OCI-LY3 (cell line): ENCODE measurements at regions not wholly inside any gene's neighbourhood (a gene's known extent, or its start where the extent isn't known, plus 50 kb on each side); places are given as distances from the start of the nearest gene placed in this dataset.

ENCODE experiments used
- H2AFZ ChIP-seq: fragments of 200-600, 300-600 bp; shearing (Covaris generic); 2 replicates; pipeline ENCODE4 v1.6.0; 2014; ENCODE audit warnings: antibody characterized with exemption, low read depth, low read length
- H3K27ac ChIP-seq: fragments of 200-600, 300-600 bp; sonication (generic); 2 replicates; pipeline ENCODE4 v1.5.1; 2014; ENCODE audit warnings: mild to moderate bottlenecking, low read length, moderate library complexity, mixed read lengths
- H3K27me3 ChIP-seq: fragments of 200-600, 300-600 bp; sonication (generic); 2 replicates; pipeline ENCODE4 v1.6.1; 2014; ENCODE audit warnings: low read depth, low read length, mixed read lengths
- H3K36me3 ChIP-seq: fragments of 200-600, 300-600 bp; sonication (generic); replicated peaks from 2 replicates; pipeline ENCODE3; 2014; ENCODE audit warnings: low read depth, low read length, mixed read lengths
- H3K4me1 ChIP-seq: fragments of 300-600, 200-600 bp; sonication (generic); 2 replicates; pipeline ENCODE4 v1.6.1; 2014; ENCODE audit warnings: low read length, mixed read lengths
- H3K4me2 ChIP-seq: fragments of 200-600, 300-600 bp; sonication (generic); 2 replicates; pipeline ENCODE4 v1.6.1; 2014; ENCODE audit warnings: low read length, mixed read lengths
- H3K4me3 ChIP-seq: fragments of 300-600, 200-600 bp; sonication (generic); 2 replicates; pipeline ENCODE4 v1.5.1; 2014; ENCODE audit warnings: antibody characterized with exemption, mild to moderate bottlenecking, low read length, moderate library complexity
- H3K79me2 ChIP-seq: fragments of 300-600, 200-600 bp; shearing (Covaris generic); 2 replicates; pipeline ENCODE4 v1.6.1; 2014; ENCODE audit warnings: mild to moderate bottlenecking, low read length, mixed read lengths
- H3K9ac ChIP-seq: fragments of 300-600, 200-600 bp; shearing (Covaris generic); 2 replicates; pipeline ENCODE4 v1.6.0; 2014; ENCODE audit warnings: mild to moderate bottlenecking, low read length, moderate library complexity
- H3K9me3 ChIP-seq: fragments of 200-600, 300-600 bp; shearing (Covaris generic); 2 replicates; pipeline ENCODE4 v1.6.1; 2014; ENCODE audit warnings: low read length, mixed read lengths; ENCODE audit not compliant: insufficient read depth
- H4K20me1 ChIP-seq: fragments of 200-600, 300-600 bp; sonication (generic); 2 replicates; pipeline ENCODE4 v1.6.1; 2016; ENCODE audit warnings: low read length, mixed read lengths; ENCODE audit not compliant: insufficient read depth
- EZH2phosphoT487 ChIP-seq: fragments of 200-600 bp; shearing (Covaris generic); IDR thresholded peaks from 2 replicates; pipeline ENCODE4 v1.6.1; 2018; ENCODE audit warnings: antibody characterized with exemption, mixed run types, low read depth
- TF ChIP-seq, protein P1 (sequence below): fragments of 200-600, 300-600 bp; sonication (generic); IDR thresholded peaks from 2 replicates; pipeline ENCODE4 v1.5.1; 2014; ENCODE audit warnings: antibody characterized with exemption, low read length, low read depth

DNA sequence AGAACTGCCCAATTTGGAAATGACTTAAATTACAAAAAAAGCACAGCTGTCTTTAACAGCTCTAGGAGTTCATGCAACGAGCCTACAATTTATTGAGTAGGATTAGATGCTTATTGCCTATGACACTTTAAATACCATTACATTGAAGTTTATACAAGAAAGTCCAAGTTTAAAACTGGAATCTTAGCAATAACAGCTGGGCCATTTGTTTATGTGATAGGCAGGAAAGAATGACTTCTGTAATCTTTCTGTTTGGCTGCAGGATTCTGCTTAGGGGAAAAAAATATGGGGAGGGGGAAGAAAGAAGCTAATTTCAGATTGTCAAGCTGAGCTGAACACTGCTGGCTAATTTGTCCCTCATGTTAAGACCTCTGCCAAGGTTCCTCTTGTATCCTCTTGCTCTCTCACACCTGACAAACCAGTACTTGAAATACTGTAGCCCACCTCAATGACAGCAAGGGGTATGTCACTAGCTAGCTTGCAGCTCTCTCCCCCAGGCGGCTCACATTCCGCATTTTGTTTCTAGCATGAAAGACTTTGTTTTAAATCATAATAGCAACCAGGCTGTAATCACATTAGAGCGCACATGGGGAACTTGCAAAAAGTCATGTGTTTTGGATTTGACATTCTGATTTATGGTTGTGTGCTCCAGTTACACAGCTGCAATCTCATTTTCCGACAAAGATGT, 384.8 kb downstream of the BMP4 start:
- H3K27ac ChIP-seq: no peak overlapping the region
- no peak overlapping the region for H2AFZ ChIP-seq
- no peak for TF ChIP-seq EZH2phosphoT487
- TF ChIP-seq, protein P1, sequence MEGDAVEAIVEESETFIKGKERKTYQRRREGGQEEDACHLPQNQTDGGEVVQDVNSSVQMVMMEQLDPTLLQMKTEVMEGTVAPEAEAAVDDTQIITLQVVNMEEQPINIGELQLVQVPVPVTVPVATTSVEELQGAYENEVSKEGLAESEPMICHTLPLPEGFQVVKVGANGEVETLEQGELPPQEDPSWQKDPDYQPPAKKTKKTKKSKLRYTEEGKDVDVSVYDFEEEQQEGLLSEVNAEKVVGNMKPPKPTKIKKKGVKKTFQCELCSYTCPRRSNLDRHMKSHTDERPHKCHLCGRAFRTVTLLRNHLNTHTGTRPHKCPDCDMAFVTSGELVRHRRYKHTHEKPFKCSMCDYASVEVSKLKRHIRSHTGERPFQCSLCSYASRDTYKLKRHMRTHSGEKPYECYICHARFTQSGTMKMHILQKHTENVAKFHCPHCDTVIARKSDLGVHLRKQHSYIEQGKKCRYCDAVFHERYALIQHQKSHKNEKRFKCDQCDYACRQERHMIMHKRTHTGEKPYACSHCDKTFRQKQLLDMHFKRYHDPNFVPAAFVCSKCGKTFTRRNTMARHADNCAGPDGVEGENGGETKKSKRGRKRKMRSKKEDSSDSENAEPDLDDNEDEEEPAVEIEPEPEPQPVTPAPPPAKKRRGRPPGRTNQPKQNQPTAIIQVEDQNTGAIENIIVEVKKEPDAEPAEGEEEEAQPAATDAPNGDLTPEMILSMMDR: no peak
- H3K9ac ChIP-seq: no peak overlapping the region
- no peaks in the 10 kb centered on the region for H3K9me3 ChIP-seq
- H3K36me3 ChIP-seq: no peaks in the 10 kb centered on the region
- H4K20me1 ChIP-seq: no peaks in the 10 kb centered on the region
- H3K4me1 ChIP-seq: peaks cover 57% of the 10 kb centered on the region
- no peak overlapping the region for H3K4me3 ChIP-seq
- H3K27me3 ChIP-seq: no peaks in the 10 kb centered on the region
- H3K79me2 ChIP-seq: no peaks in the 10 kb centered on the region
- H3K4me2 ChIP-seq: peak overlapping the region; percentile 54; the same call in 1 of the 2 replicates

DNA sequence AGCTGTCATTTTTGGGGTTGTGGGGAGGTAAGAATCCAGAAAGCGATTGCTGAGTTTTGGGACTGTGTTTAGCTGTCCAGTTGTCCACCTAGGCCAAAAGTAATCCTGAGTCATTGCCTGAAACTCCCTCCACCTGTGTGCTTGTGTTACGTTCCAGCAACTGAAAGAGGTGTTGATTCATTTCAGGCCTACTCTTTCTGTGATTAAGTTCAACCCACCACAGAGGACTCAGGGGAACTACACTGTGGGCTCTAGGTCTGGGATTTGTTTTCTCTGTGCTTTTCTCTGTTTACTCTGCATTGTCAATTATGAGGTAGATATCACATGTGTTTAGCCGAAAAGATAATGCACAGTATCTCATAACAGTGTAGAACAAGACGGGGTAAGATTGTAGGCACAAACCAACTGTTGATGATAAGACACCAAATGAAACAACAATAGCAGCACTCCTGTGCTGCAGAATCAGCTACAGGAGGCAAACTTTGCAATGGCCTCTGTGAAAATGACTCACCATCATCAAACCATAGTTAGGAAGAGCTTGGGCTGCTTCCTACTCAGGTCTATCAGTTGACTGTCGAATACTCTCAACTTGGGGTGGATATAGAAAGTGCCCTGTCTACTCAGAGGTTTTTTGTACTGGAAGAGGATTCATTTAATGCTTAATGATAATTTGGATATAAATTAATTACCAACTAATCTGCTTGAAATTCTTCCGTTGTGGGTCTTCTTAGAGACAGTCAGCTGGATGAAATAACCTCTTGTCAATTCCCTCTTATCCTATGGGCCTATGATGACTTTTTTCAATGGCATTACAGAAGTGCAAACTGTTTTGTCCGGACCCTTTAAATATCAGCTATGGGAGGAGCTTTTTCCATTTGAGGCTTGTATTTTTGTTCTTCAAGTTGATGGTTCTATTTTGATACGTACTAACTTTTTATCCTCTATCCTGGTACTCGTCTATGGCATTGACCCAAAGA, 385.9 kb downstream of the BMP4 start:
- H3K9ac ChIP-seq: no peak overlapping the region; the same call in 1 of the 2 replicates
- no peaks in the 10 kb centered on the region for H4K20me1 ChIP-seq
- H3K27ac ChIP-seq: peak overlapping the region; percentile 70
- H3K4me3 ChIP-seq: peak overlapping the region; percentile 8; the same call in 1 of the 2 replicates
- TF ChIP-seq, protein P1: no peak
- TF ChIP-seq EZH2phosphoT487: no peak
- H3K36me3 ChIP-seq: no peaks in the 10 kb centered on the region
- no peaks in the 10 kb centered on the region for H3K27me3 ChIP-seq
- peak overlapping the region; percentile 54 for H3K4me2 ChIP-seq
- H3K4me1 ChIP-seq: peaks cover 52% of the 10 kb centered on the region
- no peaks in the 10 kb centered on the region for H3K9me3 ChIP-seq
- H2AFZ ChIP-seq: peak overlapping the region; percentile 25; the same call in 1 of the 2 replicates
- no peaks in the 10 kb centered on the region for H3K79me2 ChIP-seq

DNA sequence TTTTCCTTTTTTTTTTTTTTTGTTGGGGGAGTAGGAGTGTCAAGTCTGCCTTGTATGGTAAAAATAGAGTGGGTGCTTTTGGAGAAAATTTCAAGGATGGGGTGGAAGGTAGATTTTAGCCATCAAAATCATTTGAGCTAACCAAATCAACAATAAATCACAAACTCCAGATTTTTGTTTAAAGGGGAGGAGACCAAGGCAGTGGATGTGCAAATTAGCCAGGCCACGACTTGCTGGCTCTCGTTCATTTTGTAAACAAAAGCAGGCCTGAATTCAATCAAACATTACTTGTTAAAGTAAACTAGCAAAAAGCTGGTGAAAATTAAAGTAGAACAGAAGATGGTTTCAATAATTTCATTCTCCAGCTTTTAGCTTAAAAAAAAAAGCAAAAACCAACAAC, 387.2 kb downstream of the BMP4 start:
- Histone ChIP-seq H3K27ac (no peak overlapping the region), H3K36me3 (peaks cover 2% of the 10 kb centered on the region), H3K4me2 (no peak overlapping the region), H4K20me1 (no peaks in the 10 kb centered on the region), H3K27me3 (no peaks in the 10 kb centered on the region), H2AFZ (no peak overlapping the region), H3K4me1 (peaks cover 54% of the 10 kb centered on the region), H3K9me3 (peaks cover 3% of the 10 kb centered on the region; the same call in 1 of the 2 replicates), H3K79me2 (no peaks in the 10 kb centered on the region), H3K9ac (no peak overlapping the region), H3K4me3 (no peak overlapping the region)
- no peak for TF ChIP-seq EZH2phosphoT487

DNA sequence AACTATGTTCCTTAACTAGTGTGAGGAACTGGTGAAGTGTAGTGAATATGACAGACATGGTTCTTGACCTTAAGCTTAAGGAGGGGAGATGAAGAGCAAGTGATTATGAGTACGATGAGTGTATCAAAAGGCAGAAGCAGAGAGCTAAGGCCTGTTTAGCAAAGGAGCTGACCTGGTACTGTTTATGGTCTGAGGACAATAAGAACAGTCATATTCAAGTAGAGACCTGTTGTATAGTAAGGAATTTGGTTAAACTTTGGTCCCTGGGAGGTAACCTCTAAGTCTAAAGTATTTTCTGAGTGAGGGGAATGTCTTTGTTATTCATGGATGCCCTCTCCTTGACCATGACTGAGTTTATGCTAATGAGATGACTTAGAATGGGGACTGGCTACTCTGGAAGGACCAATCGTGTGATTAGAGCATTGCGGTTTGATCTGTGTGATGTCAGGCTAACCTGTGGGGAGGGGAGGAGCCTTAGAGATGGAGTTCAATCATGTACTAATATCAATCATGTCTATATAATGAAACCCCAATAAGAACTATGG, 389.3 kb downstream of the BMP4 start:
- Histone ChIP-seq H3K27me3 (no peaks in the 10 kb centered on the region), H4K20me1 (no peaks in the 10 kb centered on the region), H3K27ac (no peak overlapping the region), H2AFZ (no peak overlapping the region), H3K9me3 (peaks cover 9% of the 10 kb centered on the region; the same call in 1 of the 2 replicates), H3K9ac (no peak overlapping the region), H3K36me3 (peaks cover 6% of the 10 kb centered on the region), H3K4me1 (peaks cover 42% of the 10 kb centered on the region), H3K79me2 (no peaks in the 10 kb centered on the region), H3K4me2 (no peak overlapping the region), H3K4me3 (no peak overlapping the region)
- TF ChIP-seq, protein P1: no peak
- no peak for TF ChIP-seq EZH2phosphoT487
